HFFc6 (cell line): ENCODE measurements at regions not wholly inside any gene's neighbourhood (a gene's known extent, or its start where the extent isn't known, plus 50 kb on each side); places are given as distances from the start of the nearest gene placed in this dataset.
"Not testable (repeated sequence)": the region's sequence is repeated elsewhere in the genome, so short reads cannot be mapped to it uniquely, and the experiment has no call there.

ENCODE experiments used
- DNase-seq: peaks from one replicate; pipeline ENCODE4 v3.0.0-alpha.2; 2018
- H3K27ac Mint-ChIP-seq: 2 replicates; pipeline ENCODE4 v1.8.0; 2020; ENCODE audit warnings: mild to moderate bottlenecking, mixed read lengths
- H3K27me3 Mint-ChIP-seq: 2 replicates; pipeline ENCODE4 v1.8.0; 2021; ENCODE audit warnings: mild to moderate bottlenecking, moderate library complexity, mixed read lengths; ENCODE audit not compliant: insufficient read depth
- H3K36me3 Mint-ChIP-seq: 2 replicates; pipeline ENCODE4 v1.8.0; 2021; ENCODE audit warnings: low read depth, mixed read lengths
- H3K4me1 Mint-ChIP-seq: 2 replicates; pipeline ENCODE4 v1.8.0; 2020; ENCODE audit warnings: low read depth, mixed read lengths
- H3K4me3 Mint-ChIP-seq: 2 replicates; pipeline ENCODE4 v1.8.0; 2020; ENCODE audit warnings: mild to moderate bottlenecking, moderate library complexity, mixed read lengths
- H3K9me3 Mint-ChIP-seq: 2 replicates; pipeline ENCODE4 v1.8.0; 2020; ENCODE audit warnings: mild to moderate bottlenecking, mixed read lengths
- TF ChIP-seq, protein P1 (sequence below): fragments of 200-600 bp; sonication (generic); IDR thresholded peaks from 2 replicates; pipeline ENCODE4 v1.5.0; 2021; ENCODE audit warnings: antibody characterized with exemption, mild to moderate bottlenecking

DNA sequence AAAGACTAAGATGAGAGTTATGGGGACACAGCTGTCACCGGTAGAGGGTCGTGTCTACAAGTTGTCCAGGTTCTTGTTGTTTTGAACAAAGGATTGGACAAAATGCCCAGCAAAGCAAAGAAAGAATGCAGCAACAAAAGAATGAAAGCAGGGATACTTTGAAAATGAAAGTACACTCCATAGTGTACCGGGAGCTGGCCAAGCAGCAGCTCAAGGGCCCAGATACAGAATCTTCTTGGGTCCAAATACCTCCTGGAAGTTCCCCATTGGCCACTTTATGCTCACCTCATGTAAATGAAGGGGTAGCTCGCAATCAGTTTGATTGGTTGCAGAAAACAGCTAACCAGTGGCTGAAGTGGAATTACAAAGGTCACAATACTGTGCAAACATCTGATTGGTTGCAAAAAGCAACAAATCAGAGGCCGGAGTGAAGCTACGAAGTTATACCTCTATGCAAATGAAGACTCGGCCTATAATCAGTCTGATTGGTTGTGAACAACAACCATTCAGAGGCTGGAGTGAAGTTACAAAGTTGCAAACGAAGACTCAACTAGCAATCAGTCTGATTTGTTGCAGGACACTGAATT lies 474.9 kb upstream of the TMEFF2 start:
- Mint-ChIP-seq H3K27ac (no peak overlapping the region), H3K27me3 (no peaks in the 10 kb centered on the region), H3K9me3 (peaks cover 34% of the 10 kb centered on the region), H3K4me1 (no peaks in the 10 kb centered on the region), H3K36me3 (no peaks in the 10 kb centered on the region), H3K4me3 (peak overlapping the region; percentile 45)
- TF ChIP-seq, protein P1, sequence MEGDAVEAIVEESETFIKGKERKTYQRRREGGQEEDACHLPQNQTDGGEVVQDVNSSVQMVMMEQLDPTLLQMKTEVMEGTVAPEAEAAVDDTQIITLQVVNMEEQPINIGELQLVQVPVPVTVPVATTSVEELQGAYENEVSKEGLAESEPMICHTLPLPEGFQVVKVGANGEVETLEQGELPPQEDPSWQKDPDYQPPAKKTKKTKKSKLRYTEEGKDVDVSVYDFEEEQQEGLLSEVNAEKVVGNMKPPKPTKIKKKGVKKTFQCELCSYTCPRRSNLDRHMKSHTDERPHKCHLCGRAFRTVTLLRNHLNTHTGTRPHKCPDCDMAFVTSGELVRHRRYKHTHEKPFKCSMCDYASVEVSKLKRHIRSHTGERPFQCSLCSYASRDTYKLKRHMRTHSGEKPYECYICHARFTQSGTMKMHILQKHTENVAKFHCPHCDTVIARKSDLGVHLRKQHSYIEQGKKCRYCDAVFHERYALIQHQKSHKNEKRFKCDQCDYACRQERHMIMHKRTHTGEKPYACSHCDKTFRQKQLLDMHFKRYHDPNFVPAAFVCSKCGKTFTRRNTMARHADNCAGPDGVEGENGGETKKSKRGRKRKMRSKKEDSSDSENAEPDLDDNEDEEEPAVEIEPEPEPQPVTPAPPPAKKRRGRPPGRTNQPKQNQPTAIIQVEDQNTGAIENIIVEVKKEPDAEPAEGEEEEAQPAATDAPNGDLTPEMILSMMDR = no peak
- no peak for DNase-seq

DNA sequence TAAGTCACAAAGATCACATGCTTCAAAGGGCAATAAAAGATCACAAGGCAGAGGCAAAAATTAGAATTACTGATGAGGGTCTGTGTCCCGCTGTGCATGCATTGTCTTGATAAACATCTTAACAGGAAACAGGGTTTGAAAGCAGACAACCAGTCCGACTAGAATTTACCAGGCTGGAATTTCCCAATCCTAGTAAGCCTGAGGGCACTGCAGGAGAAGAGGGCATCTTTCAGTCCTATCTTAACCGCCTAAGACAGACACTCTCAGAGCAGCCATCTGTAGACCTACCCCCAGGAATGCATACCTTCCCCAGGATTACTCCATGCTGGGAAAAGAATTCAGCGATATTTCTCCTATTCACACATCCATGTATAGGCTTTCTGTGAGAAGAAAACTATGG lies 465.8 kb upstream of the TMEFF2 start:
- H3K27ac Mint-ChIP-seq, H3K36me3 Mint-ChIP-seq, H3K4me1 Mint-ChIP-seq, DNase-seq, H3K27me3 Mint-ChIP-seq, H3K9me3 Mint-ChIP-seq, H3K4me3 Mint-ChIP-seq: not testable (repeated sequence)

DNA sequence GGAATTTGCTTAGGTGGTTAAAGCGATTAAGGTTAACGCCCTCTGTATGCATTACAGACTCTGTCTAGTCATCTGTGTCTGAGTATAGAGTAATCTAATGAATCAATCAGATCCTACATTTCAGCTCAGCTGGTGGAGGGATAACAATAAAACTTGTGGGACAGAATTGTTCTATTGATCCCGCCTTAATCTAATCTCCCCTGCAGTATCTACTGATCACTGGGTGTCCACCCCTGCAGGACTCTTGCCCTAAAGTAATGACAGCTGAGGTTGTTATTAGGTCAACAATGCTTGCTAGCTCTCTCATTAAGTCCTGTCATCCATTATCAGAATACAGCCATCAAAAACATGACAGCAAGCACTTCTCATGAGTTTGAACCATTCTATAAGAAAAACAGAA lies 462.6 kb upstream of the TMEFF2 start:
- DNase-seq = no peak
- no peaks in the 10 kb centered on the region for H3K4me1 Mint-ChIP-seq
- TF ChIP-seq, protein P1 = no peak
- peaks cover 13% of the 10 kb centered on the region for H3K9me3 Mint-ChIP-seq
- H3K36me3 Mint-ChIP-seq = no peaks in the 10 kb centered on the region
- no peaks in the 10 kb centered on the region for H3K27me3 Mint-ChIP-seq
- H3K4me3 Mint-ChIP-seq = no peak overlapping the region
- H3K27ac Mint-ChIP-seq = no peak overlapping the region

DNA sequence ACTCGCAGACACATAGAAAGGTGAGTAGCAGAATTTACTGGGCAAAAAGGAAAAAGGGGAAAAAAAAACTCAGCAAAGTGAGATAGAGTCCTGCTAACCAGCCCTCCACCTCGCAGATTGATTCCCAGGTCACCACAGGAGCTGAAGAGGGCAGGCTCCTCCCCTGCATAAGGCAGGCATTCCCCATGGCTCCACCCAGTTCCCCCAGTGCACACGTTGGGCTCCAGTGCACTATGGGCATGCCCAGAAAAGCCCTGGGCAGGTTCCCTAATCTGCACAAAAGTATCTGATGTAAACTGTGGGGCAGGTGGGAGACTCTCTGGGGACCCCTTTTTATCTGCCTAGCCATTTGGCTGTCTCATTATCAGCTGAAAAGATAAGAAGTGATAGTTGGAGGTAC lies 461.2 kb upstream of the TMEFF2 start:
- Mint-ChIP-seq H3K9me3 (peaks cover 13% of the 10 kb centered on the region), H3K4me3 (no peak overlapping the region), H3K27me3 (no peaks in the 10 kb centered on the region), H3K27ac (no peak overlapping the region), H3K4me1 (no peaks in the 10 kb centered on the region), H3K36me3 (no peaks in the 10 kb centered on the region)
- no peak for DNase-seq
- TF ChIP-seq, protein P1 = no peak

DNA sequence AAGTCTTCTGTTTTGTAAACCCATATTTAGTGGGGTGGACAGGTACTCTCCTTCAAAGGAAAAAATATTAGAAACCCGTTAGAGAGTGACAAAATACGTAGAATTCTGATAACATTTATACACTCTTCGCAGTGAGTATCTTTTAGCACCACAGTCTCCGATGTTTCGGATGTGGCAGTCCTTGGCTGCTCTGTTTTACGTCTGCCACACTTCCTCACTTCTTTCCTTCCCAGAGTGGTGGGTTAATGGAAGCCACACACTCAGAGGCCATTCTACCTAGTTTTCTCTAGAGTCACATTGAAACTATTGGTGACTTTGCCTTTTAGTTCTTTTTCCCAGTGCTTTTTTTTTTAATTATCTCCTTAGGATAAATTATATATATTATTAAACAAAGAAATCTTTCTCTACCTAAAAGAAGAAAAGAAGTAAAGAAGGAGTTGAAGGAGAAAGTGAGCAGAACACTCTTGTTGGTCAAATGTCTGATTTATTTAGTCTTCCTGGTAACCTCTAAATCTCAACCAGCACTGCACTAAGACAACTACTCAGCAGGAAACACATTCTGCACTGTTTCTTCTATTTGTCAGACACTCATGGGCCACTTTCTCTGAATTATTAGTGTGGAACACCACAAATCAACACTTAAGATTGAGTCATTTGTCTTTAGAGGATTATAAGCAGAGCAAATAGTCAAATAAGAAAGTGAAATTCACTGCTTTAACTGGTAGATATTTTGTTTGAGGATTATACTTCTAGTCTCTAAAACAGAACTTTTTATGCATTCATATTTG lies 451.3 kb upstream of the TMEFF2 start:
- Mint-ChIP-seq H3K27me3 (no peaks in the 10 kb centered on the region), H3K9me3 (peaks cover 6% of the 10 kb centered on the region; the same call in 1 of the 2 replicates), H3K4me1 (no peaks in the 10 kb centered on the region), H3K4me3 (no peak overlapping the region), H3K27ac (no peak overlapping the region), H3K36me3 (no peaks in the 10 kb centered on the region)
- no peak for DNase-seq
- TF ChIP-seq, protein P1 = no peak

DNA sequence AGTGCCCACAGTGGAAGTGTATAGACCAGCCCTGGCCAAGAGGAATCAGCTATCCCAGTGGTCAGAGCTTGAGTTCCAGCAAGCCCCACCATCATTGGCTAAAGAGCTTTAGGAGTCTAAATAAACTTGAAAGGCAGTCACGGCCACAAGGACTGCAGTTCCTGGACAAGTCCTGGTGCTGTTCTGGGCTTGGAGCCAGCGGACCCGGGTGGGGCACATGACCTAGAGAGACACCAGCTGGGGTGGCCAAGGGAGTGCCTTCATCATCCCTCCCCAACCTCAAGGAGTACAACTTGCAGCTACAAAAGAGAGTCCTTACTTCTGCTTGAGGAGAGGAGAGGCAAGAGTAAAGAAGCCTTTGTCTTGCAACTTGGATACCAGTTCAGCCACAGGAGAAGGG lies 439.8 kb upstream of the TMEFF2 start:
- H3K27ac Mint-ChIP-seq = no peak overlapping the region
- TF ChIP-seq, protein P1 = no peak
- H3K9me3 Mint-ChIP-seq = peaks cover 49% of the 10 kb centered on the region
- DNase-seq = no peak
- no peaks in the 10 kb centered on the region for H3K36me3 Mint-ChIP-seq
- H3K27me3 Mint-ChIP-seq = no peaks in the 10 kb centered on the region
- H3K4me3 Mint-ChIP-seq = no peak overlapping the region
- H3K4me1 Mint-ChIP-seq = no peaks in the 10 kb centered on the region
